ENCODE measurements at regions not wholly inside any gene's neighbourhood (a gene's known extent, or its start where the extent isn't known, plus 50 kb on each side); places are given as distances from the start of the nearest gene placed in this dataset.

DNA sequence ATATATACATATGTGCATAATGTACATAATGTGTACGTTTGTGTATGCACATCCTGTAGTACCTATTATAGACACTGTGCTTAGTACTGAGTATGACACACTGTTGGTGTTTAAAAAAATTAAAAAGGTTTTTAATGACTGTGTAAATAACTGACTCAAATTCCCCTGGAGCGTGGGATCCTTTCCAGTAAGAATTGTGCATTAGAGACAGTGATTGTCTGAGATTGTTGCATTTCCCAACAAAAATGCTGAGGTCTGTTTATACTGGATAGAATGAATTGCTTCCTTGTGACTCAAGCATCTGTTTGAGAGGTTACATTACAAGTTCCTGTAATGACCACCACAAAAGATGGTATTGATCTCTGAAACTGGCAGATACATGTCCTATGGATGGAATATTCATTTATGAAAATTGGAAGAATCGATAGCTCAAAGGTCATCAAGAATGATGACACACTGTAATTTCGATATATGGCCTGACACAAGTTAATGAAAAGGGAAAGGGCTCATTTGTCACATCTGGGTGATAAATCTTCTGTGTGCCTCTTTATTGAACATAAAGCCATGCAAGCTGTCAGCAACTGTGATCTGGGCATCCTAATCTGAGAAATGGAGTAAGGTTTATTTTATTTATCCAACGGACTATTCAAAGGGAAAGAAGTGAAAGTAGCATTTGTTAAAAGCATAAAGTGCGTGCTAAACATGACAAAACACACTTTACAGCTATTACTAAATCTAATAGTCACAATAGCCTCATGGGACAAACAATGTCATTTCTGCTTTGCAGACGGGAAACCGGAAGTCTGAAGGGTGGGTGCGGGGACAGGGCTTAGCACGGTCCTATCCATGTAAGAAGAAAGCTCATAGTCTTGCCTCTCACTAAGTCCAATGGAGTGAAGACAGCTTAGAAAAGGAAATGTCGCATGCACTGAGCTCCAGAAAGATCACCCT, 228.8 kb downstream of the CDH11 start:
- no peak for TF ChIP-seq CTCF (IDR thresholded peaks at IDR 0.05; ENCODE audit: borderline replicate concordance, insufficient read depth, low read depth, low read length)
- H3K4me3 ChIP-seq (ENCODE audit: low read depth, low read length): no peak overlapping the region

DNA sequence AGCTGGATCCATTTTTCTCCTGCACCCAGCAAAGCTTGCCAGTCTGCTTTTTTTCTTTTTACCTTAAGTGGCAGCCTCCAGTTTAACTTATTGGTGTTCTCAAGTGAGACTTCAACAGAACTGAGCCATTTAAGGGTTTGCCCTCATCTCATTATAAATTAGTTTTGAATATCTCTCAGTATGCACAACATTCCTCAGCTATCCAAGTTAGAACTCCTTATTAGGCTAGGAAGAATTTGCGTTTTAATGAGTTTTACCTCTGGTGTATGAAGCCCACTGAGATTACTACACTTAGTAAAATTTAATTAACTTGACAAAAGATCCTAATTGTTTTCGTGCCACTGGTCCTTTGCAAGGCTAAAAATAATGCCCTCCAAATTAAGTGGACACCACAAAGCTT, 232.4 kb downstream of the CDH11 start:
- H3K4me3 ChIP-seq (ENCODE audit: low read depth, low read length): no peak overlapping the region
- TF ChIP-seq CTCF (IDR thresholded peaks at IDR 0.05; ENCODE audit: borderline replicate concordance, insufficient read depth, low read depth, low read length): no peak

DNA sequence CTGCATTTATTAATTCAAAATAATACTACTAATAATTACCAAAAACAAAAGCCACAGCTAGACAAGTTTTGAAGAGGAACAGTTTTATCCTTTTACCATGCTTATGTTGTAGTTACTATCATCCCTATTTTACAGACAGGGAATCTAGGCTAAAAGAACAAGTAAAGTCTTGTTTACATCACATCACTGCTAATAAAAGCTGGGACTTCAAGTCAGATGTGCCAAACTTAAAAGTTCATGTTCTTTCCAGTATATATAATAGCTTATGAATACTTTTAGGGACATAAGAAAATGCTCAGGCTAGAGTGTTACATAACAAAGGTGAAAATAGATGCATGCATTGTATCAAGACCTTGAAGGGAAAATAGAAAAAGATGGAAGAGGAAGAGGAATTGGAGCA, 234.2 kb downstream of the CDH11 start:
- H3K4me3 ChIP-seq (ENCODE audit: low read depth, low read length): no peak overlapping the region
- no peak for TF ChIP-seq CTCF (IDR thresholded peaks at IDR 0.05; ENCODE audit: borderline replicate concordance, insufficient read depth, low read depth, low read length)

GRCh38 chr16:64882078-64882784, 239.6 kb downstream of the CDH11 start:
- H3K4me3 ChIP-seq (ENCODE audit: low read depth, low read length): no peak overlapping the region
- no peak for TF ChIP-seq CTCF (IDR thresholded peaks at IDR 0.05; ENCODE audit: borderline replicate concordance, insufficient read depth, low read depth, low read length)

DNA sequence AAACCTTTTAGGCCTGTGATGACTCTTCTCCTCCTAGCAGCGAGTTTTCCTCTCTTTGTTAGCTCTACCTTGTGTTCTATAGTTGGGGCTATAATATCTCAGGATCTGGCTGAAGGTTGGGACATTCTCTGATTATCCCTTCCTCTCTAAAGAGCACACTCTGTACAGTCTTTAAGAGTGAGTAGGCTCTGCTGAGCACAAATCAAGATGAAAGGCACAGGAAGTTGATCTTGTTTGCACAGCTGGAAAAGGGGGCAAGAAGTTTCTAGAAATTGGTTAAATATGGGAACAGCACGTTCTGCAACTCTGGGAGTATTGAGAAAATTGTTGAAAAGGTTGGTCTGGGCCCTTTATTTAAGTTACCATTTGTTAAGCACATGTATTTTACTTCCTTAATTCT, 240.9 kb downstream of the CDH11 start:
- no peak for TF ChIP-seq CTCF (IDR thresholded peaks at IDR 0.05; ENCODE audit: borderline replicate concordance, insufficient read depth, low read depth, low read length)
- no peak overlapping the region for H3K4me3 ChIP-seq (ENCODE audit: low read depth, low read length)

- no peak for TF ChIP-seq CTCF (IDR thresholded peaks at IDR 0.05; ENCODE audit: borderline replicate concordance, insufficient read depth, low read depth, low read length)
- H3K4me3 ChIP-seq (ENCODE audit: low read depth, low read length): no peak overlapping the region
Measured at GRCh38 chr16:64880006-64880405, 241.9 kb downstream of the CDH11 start.

Data from GM12875 (cell line).